ENCODE measurements at regions not wholly inside any gene's neighbourhood (a gene's known extent, or its start where the extent isn't known, plus 50 kb on each side); places are given as distances from the start of the nearest gene placed in this dataset.
"Not testable (repeated sequence)": the region's sequence is repeated elsewhere in the genome, so short reads cannot be mapped to it uniquely, and the experiment has no call there.

DNA sequence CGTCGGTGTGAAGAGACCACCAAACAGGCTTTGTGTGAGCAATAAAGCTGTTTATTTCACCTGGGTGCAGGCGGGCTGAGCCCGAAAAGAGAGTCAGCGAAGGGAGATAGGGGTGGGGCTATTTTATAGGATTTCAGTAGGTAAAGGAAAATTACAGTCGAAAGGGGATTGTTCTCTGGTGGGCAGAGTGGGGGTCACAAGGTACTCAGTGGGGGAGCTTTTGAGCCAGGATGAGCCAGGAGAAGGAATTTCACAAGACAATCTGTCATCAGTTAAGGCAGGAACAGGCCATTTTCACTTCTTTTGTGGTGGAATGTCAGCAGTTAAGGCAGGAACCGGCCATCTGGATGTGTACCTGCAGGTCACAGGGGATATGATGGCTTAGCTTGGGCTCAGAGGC is 98.1 kb downstream of the RTP4 start:
- not testable (repeated sequence) for DNase-seq

DNA sequence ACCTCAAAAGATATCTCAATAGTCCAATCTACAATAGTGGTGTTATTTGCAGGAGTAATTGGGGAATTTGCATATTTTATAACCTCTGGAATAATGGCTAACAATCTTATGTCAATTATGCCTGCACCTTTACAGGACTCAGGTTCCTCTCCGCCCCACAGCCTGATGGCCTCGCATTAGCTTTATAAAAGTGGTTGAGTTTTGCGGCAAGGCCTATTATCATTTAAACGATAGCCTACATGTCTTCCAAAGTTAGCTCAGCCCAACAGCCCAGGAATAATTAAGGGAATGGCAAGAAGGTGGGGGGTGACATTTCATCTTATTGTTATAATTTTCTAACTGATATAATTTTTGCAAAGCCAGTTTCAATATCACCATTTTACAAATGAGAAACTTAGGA is 97.3 kb downstream of the RTP4 start:
- DNase-seq, result no peak

DNA sequence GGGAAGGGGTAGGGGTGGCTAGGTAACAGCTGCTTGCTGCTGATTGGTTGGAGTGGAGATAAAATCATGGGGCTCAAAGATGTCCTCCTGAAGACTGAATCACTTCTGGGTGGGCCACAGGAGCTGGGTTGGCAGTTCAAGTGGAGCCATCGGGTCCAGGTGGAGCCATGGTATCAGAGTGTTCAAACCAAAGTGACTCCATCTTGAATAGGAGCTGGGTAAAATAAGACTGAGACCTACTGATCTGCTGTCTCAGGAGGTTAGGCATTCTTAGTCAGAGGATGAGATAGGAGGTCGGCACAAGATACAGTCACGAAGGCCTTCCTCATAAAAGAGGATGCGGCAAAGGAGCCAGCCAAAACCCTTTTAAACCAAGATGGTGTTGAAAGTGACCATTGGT is 96.5 kb downstream of the RTP4 start:
- no peak for DNase-seq

DNA sequence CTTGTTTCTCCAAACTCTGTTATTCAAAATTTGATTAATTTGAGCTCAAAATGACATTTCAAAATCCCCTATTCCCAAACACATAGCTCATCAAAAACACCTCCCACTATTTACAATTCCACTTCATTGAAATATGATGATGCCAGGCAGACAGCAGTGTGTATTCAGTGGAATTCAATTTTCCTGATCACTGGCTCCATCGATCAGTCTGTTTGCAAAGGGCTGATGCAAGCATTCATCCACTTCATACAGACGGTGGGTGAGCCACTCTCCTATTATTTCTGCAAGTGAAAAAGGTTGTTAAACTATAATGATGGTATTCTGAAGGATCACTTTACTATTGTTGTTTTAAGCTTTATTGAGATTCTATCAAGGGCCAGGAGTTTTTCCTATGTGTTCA is 90.7 kb downstream of the RTP4 start:
- DNase-seq, result no peak

DNA sequence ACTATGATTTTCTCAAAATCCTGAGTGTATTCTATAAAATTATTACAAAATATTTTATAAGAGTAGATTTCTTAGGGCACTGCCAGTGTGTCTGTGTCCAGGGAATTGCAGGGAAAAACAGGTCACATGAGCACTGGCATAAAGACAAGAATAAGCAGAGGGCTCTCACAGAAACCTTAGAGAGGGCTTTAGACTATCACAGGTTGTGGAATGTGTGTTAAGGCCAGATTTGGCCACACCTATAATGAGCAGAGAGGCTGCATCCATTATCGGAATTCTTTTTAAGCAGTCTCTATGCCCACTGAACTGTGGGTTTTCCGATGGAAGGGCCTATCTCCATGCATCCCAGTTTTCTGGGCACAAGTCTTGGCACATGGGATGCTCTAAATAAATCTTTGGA is 90.2 kb downstream of the RTP4 start:
- DNase-seq, result no peak

DNA sequence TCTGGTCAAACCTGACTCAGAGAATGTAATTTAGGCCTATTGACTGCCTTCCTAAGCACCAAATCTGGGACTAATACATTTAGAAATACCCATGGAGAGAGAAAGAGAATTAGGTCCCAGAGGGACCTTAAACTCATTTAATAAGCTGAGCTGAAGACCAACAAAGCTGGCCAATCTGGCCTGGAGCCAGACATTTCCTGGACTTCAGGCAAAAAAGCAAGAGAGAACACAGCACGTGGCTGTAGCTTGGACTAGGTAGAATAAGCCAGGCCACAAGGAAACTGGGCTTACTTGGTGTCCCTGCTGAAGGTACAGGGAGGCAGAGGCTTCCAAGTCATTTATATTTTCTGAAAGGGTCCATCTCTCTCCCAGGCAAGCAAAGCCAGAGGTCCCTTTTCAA is 88.1 kb downstream of the RTP4 start:
- DNase-seq, result no peak

DNA sequence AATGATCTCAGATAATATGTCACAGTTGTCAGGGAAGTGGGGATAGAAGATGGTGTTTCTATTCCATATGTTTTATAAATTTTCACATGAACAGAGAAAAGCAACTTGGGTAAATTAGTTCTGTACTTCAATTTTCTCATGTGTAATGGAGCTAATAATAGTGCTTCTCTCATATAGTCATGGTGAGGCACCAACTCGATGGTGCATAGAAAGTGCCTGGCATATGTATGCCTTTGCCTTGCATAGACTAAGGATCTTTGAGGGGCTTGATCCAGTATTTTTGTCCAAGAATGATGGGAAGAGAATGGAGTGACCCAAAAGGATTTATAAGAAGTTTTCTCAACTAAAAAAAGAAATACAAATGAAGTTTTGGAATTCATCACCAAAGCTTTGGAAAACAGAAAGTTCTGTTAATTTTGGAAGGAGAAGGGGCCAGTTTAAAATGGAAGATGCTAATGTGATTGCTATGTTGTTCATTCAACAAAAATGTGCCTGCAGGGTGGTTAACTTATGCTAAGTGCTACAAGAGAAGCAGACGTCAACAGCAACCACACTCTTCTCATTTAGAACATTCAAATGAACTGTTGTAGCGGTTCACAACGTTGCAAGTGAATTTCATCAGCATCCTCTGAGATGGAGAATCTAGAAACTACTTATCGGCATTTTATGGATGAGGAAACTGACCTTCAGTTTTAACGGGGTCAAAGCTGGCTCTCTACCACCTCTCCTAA is 86.1 kb downstream of the RTP4 start:
- no peak for DNase-seq

DNA sequence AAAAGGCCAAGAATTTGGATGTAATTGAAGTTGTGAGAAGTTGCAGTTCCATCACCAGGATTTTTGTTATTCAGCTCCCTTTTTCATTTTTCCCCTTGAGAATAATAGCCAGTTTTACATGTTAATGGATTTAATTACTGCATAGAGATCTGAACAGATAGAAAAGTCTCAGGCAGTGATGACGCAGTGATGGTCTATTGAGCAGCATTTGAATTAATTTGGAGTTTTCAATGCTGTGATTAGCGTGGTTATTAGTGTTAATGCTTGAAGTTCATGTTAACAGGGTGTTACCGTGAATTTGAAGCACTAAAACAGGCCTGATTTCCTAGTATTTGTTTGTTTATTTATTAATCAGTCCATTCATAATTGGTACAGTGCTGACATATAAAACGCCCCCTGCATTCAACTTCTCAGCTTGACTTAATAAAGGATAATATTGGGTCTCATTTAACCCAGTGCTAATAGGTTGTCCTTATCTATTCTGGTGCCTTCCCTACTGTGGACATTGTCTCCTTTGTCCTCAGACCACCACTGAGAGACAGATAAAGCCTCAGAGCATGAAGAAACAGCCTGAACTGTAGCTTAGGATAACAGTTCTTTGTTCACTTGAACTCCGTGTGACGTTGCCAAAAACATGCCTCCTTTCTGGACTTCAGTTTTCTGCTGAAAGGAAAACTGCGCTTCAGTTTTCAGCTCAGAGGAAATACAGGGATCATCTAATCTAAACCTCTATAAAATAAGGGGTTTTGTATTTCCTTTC is 82.4 kb downstream of the RTP4 start:
- DNase-seq, result no peak

DNA sequence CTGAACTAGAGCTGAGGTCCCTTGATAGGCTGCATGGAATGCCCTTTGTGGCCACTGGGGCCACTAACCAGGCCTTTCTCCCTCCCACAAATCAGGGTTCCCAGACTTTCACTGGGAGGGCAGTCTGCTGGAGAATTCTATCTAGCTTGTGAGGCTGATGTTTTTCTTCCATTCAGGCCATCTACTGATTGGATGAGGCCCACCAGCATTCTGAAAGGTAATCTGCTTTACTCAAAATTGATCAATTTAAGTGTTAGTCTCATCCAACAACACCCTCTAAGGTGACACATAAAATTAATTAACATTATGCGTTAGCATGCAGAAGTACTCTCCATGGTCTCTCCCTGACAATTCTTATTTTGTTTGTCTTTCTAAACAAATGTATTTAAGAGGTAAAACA is 80.5 kb downstream of the RTP4 start:
- DNase-seq, result no peak

DNA sequence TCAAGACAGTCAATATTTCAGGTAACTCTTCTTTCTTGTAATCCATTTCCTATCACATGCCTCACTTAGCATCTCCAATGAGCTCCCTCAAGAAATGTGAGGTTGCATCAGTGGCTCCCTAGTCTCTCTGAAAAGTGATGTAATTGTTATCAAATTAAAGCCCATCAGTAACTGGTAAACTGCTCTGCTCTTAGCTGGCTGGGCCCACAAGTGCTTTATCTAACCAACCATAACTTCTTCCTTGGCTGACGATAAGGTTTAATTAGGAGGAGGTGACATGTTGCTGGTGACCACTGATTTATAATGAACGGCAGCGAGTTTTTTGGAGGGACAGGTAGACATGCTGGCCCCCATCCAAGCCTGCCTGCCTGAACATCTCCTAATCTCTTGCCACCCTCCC is 79.6 kb downstream of the RTP4 start:
- no peak for DNase-seq

DNA sequence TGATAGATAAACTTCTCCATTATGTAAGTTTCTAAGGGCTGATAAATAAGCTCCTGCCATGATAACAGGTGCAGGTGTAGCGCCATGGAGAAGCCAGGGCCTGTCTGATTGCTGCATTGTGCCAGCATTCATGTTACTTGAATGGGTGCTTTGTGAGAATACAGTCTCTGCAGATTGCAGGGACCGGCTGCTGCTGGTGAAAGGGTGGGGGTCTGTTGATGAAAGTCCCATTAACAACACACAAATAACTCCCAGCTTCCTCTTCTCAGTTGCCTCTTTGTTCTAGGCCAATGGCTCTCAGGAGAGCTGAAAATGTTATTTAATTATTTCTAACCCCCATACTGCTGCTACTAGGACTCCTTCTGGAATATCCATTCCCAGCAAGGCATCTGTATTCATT is 77.2 kb downstream of the RTP4 start:
- DNase-seq, result no peak

DNA sequence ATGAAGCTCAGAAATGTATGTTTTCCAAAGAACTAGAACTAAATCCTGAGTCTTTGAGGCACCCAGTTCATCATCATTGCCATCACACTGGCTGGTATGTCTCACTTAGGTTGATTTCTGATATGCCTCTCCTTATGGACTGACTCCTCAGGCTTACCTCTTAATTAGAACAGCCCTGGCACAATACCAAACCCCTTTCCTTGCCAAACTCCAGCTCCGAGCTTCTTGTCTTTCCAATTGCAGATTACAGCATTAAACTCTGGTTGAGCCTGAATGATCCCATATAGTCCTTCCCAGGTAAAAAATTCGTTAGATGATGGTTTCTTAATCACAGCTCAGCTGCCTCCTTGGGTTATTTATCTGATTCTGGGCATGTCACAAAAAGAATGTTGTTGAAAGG is 66.3 kb downstream of the RTP4 start:
- DNase-seq, result no peak

DNA sequence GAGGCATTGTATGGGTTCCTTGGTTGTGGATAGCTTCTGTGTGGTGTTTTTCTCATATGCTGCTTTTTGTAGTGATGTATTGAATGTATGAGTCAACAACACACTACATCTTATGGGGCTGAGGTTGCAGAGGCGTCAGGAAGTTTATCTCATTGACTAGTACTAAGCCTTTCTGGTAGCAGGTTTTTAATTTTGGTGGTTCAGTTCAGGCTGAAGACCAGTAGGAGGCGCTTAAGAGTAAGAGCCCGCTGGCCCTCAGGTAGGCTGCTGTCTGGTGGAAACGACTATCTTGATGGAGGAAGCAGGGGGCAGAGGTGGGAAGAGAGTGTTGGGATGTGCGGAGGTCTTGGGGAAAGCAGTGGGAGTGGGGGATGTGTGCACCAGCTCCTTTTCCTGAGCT is 62.4 kb downstream of the RTP4 start:
- DNase-seq, result no peak
